PFSK-1 (cell line): ENCODE measurements at regions not wholly inside any gene's neighbourhood (a gene's known extent, or its start where the extent isn't known, plus 50 kb on each side); places are given as distances from the start of the nearest gene placed in this dataset.

ENCODE experiments used
- FOXP2 ChIP-seq: optimal IDR thresholded peaks from 2 replicates; pipeline ENCODE3; 2011; ENCODE audit warnings: borderline replicate concordance, control low read depth, inconsistent platforms; ENCODE audit not compliant: insufficient read depth; ENCODE audit errors: extremely low read length, extremely low read depth
- POLR2AphosphoS5 ChIP-seq: IDR thresholded peaks from 2 replicates; pipeline ENCODE4 v1.6.1; 2012; ENCODE audit warnings: low read depth, mild to moderate bottlenecking, control low read depth, low read length, moderate library complexity
- REST ChIP-seq, 2 experiments: IDR thresholded peaks; 2 replicates each; pipeline versions ENCODE4 v1.6.1 to v1.8.0; 2011 to 2012; ENCODE audit warnings: low read depth in 2 of 2, low read length in 2 of 2, control low read depth in 1 of 2, inconsistent platforms in 1 of 2, mild to moderate bottlenecking in 1 of 2, moderate library complexity in 1 of 2; ENCODE audit not compliant: insufficient read depth in 1 of 2
- SIN3A ChIP-seq: IDR thresholded peaks from 2 replicates; pipeline ENCODE4 v1.6.1; 2012; ENCODE audit warnings: mild to moderate bottlenecking, low read length, moderate library complexity, borderline replicate concordance; ENCODE audit not compliant: insufficient read depth
- TAF1 ChIP-seq: IDR thresholded peaks from 2 replicates; pipeline ENCODE4 v1.6.1; 2012; ENCODE audit warnings: low read length, control low read depth, borderline replicate concordance; ENCODE audit not compliant: insufficient read depth

GRCh38 chr2:216774620-216775019 is 79.3 kb upstream of the IGFBP5 start:
- no peak for TF ChIP-seq POLR2AphosphoS5
- TF ChIP-seq REST (IDR thresholded peaks at IDR 0.05; ENCODE audit: insufficient read depth in 1 of 2, low read depth in 2 of 2, low read length in 2 of 2), result no peak
- TF ChIP-seq TAF1, result no peak
- no peak for TF ChIP-seq SIN3A
- TF ChIP-seq FOXP2, result no peak
